Ovary (tissue), 7 donors: ENCODE measurements at regions not wholly inside any gene's neighbourhood (a gene's known extent, or its start where the extent isn't known, plus 50 kb on each side); places are given as distances from the start of the nearest gene placed in this dataset.

Experiments
- DNase-seq, 5 donors: peaks; one replicate each; pipeline ENCODE4 v3.0.0-alpha.2; 2019 to 2020
- H3K27ac ChIP-seq, 2 donors: fragments of 200-600 bp; one replicate each; pipeline versions ENCODE4 v1.5.1 to v1.8.0; 2019 to 2022
- H3K27me3 ChIP-seq: fragments of 200-600 bp; one replicate; pipeline ENCODE4 v1.8.0; 2022
- H3K36me3 ChIP-seq: fragments of 200-600 bp; sonication (generic); one replicate; pipeline ENCODE4 v1.5.1; 2019
- H3K4me1 ChIP-seq: one replicate; pipeline ENCODE4 v1.8.1; 2013; ENCODE audit warnings: mild to moderate bottlenecking, moderate library complexity; ENCODE audit not compliant: insufficient read depth
- H3K4me3 ChIP-seq: fragments of 200-600 bp; sonication (generic); one replicate; pipeline ENCODE4 v1.5.1; 2017
- H3K9me3 ChIP-seq, 2 donors: fragments of 200-600 bp in 1 of 2; sonication (generic) in 1 of 2; one replicate each; pipeline versions ENCODE4 v1.5.1 to v1.8.1; 2013 to 2019; ENCODE audit warnings: mild to moderate bottlenecking in 1 of 2, moderate library complexity in 1 of 2
- EP300 ChIP-seq: sonication (generic); formaldehyde crosslinking; IDR thresholded peaks from one replicate; pipeline ENCODE4 v1.6.1; 2017; ENCODE audit warnings: antibody characterized with exemption
- POLR2A ChIP-seq: fragments of 450-650 bp; IDR thresholded peaks from one replicate; pipeline ENCODE4 v1.6.1; 2017; ENCODE audit warnings: antibody characterized with exemption, mild to moderate bottlenecking, moderate library complexity
- WGBS, 3 donors: extraction: QIAGEN DNeasy Blood & Tissue Kit in 1 of 3; methylation state at CpG; one replicate each; pipeline versions ENCODE4 v1.1.5 to v1.1.7; 2013 to 2017; 5-methylcytosine and 5-hydroxymethylcytosine counted together
- intact Hi-C, 4 donors: fragments of 100-400 bp; cut with DNase I; formaldehyde crosslinking; loops; one replicate each; pipeline versions ENCODE4 v1.11.0 to v1.15.1; 2022 to 2023
- TF ChIP-seq, protein P1 (sequence below), 3 donors: fragments of 450-650 bp in 2 of 3; fragments of 200-600 bp in 1 of 3; IDR thresholded peaks; one replicate each; pipeline versions ENCODE4 v1.5.1 to v1.8.0; 2016 to 2022; ENCODE audit warnings: antibody characterized with exemption in 3 of 3, mild to moderate bottlenecking in 1 of 3
- donor health status: DM: no; HTN: no; CAD: no; lungs with moderate emphysema.
- donor health status: DM: no; HTN: no; CAD: no.
- donor health status: Bipolar disorder and iron deficiency.
- donor health status: DM: no; HTN: no; CAD: no.
- donor health status: DM: yes; HTN: yes; CAD: no.

DNA sequence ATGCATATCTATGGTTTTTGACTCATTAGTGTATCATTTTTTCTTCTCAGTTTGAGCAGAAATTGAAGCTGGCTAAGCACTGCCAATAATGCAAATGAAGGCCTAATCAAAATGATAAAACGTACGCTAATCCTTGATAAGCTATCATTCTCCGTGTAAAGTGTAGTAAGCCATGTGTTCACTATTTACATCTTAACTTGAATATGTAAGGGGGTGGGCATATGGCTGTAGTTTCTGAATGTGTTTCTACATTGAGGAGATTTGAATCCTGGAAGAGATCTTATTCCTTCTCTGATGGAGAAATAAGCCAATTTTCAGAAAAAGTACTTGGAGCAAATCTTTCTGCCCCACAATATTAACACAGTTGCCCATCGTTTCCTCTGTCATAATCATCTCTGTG lies 351.8 kb upstream of the ANO3 start:
- TF ChIP-seq EP300 (no peak), POLR2A (no peak)
- TF ChIP-seq, protein P1, sequence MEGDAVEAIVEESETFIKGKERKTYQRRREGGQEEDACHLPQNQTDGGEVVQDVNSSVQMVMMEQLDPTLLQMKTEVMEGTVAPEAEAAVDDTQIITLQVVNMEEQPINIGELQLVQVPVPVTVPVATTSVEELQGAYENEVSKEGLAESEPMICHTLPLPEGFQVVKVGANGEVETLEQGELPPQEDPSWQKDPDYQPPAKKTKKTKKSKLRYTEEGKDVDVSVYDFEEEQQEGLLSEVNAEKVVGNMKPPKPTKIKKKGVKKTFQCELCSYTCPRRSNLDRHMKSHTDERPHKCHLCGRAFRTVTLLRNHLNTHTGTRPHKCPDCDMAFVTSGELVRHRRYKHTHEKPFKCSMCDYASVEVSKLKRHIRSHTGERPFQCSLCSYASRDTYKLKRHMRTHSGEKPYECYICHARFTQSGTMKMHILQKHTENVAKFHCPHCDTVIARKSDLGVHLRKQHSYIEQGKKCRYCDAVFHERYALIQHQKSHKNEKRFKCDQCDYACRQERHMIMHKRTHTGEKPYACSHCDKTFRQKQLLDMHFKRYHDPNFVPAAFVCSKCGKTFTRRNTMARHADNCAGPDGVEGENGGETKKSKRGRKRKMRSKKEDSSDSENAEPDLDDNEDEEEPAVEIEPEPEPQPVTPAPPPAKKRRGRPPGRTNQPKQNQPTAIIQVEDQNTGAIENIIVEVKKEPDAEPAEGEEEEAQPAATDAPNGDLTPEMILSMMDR (IDR thresholded peaks at IDR 0.05): no peak
- intact Hi-C loops: loop anchor here (5.0 kb wide), 2 partner anchors 242 to 247 kb away; no protein-coding TSS in a partner anchor

DNA sequence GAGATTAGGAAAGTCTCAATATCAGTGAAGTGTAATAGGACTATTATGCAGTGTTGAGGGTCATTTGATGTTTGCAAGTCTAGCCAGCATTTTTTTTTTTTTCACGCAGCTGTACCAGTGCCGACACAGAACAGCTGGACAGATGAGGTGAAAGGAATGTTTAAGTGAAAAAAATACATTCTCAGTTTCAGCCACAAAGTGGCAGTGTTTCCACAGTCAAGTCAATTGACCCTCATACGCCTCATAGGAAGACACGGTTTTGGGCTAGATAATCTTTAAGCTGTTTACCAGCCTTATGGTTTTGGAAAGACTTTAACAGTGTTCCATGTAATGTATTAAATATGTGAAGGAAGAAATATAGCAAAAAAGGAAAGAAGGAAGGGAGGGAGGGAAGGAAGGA lies 349.9 kb upstream of the ANO3 start:
- H3K4me1 ChIP-seq: peaks cover 2% of the 10 kb centered on the region
- no peak overlapping the region for H3K4me3 ChIP-seq
- peak in 2 of 5 donors; percentile 16 to 18 for DNase-seq
- no peak overlapping the region for H3K27ac ChIP-seq
- WGBS, 3 donors: 0 to 1% (median 0%) methylated on average over 4 of the region's 4 CpGs
- intact Hi-C loops: loop anchor here (5.0 kb wide), 2 partner anchors 240 to 245 kb away; no protein-coding TSS in a partner anchor
- H3K27me3 ChIP-seq: no peaks in the 10 kb centered on the region
- no peak for TF ChIP-seq EP300
- TF ChIP-seq, protein P1 (IDR thresholded peaks at IDR 0.05): peak; percentile 32 to 51 (median 34)
- no peaks in the 10 kb centered on the region for H3K36me3 ChIP-seq
- no peaks in the 10 kb centered on the region for H3K9me3 ChIP-seq

More for the DNA sequence above, 351.8 kb upstream of the ANO3 start:
- DNase-seq: no peak
- H3K27ac ChIP-seq: no peak overlapping the region
- H3K36me3 ChIP-seq: no peaks in the 10 kb centered on the region
- no peak overlapping the region for H3K4me3 ChIP-seq
- H3K4me1 ChIP-seq: peaks cover 2% of the 10 kb centered on the region
- H3K9me3 ChIP-seq: no peaks in the 10 kb centered on the region
- WGBS, 3 donors: 56 to 72% (median 68%) methylated on average over 4 of the region's 4 CpGs
- no peaks in the 10 kb centered on the region for H3K27me3 ChIP-seq

DNA sequence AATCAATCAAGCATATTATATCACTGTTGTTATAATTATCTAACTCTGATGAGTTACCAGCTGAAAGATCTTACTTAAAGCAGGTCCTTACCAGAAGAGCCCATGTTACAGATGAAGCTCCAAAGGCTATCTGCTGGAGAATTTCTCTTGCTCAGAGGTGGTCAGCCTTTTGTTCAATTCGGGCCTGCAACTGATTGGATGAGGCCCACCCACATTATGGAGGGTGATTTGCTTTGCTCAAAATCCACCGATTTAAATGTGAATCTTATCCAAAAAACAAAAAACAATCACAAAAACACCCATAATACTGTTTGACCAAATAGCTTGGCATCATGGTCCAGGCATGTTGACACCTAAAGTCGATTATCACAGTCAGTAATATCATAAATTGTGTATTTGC lies 348.6 kb upstream of the ANO3 start:
- 94 to 97% (median 96%) methylated on average over 3 of the region's 3 CpGs for WGBS, 3 donors
- no peak for DNase-seq
- Histone ChIP-seq H3K4me3 (no peak overlapping the region), H3K9me3 (no peaks in the 10 kb centered on the region), H3K4me1 (peaks cover 2% of the 10 kb centered on the region), H3K27me3 (no peaks in the 10 kb centered on the region), H3K36me3 (no peaks in the 10 kb centered on the region), H3K27ac (no peak overlapping the region)
- intact Hi-C loops: loop anchor here (5.0 kb wide), 2 partner anchors 239 to 244 kb away; no protein-coding TSS in a partner anchor
- no peak for TF ChIP-seq EP300
- TF ChIP-seq POLR2A: no peak
- TF ChIP-seq, protein P1 (IDR thresholded peaks at IDR 0.05): no peak

DNA sequence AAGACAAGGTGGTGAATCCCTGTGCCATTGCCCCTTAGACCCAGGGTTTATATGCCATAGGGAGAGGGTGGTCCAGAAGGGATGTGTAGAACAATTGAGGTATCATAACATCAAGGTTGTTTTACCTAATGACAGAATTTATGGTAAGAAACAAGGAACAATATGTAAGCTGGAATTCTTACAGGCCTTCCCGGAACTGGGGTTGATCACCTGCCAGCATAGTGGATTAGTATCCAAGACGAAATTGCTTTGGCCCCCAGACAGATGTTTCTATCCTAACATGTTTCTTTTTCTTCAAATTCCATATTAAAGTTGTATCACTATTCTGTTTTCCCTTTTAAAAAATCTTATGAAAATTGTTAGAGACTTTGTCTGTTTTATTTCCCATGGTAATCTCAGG lies 343.8 kb upstream of the ANO3 start:
- H3K27me3 ChIP-seq: no peaks in the 10 kb centered on the region
- H3K4me3 ChIP-seq: no peak overlapping the region
- peak in 1 of 5 donors; percentile 23 for DNase-seq
- H3K27ac ChIP-seq: no peak overlapping the region
- intact Hi-C loops: no loop called here
- TF ChIP-seq EP300: no peak
- TF ChIP-seq POLR2A: no peak
- TF ChIP-seq, protein P1 (IDR thresholded peaks at IDR 0.05): no peak
- WGBS, 3 donors: 3 to 30% (median 10%) methylated on average over 2 of the region's 2 CpGs
- peaks cover 1% of the 10 kb centered on the region for H3K4me1 ChIP-seq
- H3K36me3 ChIP-seq: no peaks in the 10 kb centered on the region
- no peaks in the 10 kb centered on the region for H3K9me3 ChIP-seq
